Nephron (organoid): ENCODE measurements at regions not wholly inside any gene's neighbourhood (a gene's known extent, or its start where the extent isn't known, plus 50 kb on each side); places are given as distances from the start of the nearest gene placed in this dataset.

ENCODE experiments used
- H3K27ac Mint-ChIP-seq, 3 experiments: 2 replicates each; pipeline ENCODE4 v1.8.0; 2020; ENCODE audit warnings: mixed read lengths in 3 of 3, mild to moderate bottlenecking in 2 of 3, moderate library complexity in 1 of 3
- H3K27me3 Mint-ChIP-seq: 2 replicates; pipeline ENCODE4 v1.8.0; 2021; ENCODE audit warnings: low read depth, mild to moderate bottlenecking, moderate library complexity, mixed read lengths
- H3K36me3 Mint-ChIP-seq: 2 replicates; pipeline ENCODE4 v1.8.0; 2020; ENCODE audit warnings: low read depth, mixed read lengths
- H3K4me1 Mint-ChIP-seq: 2 replicates; pipeline ENCODE4 v1.8.0; 2020; ENCODE audit warnings: mixed read lengths
- H3K4me3 Mint-ChIP-seq, 3 experiments: 2 replicates each; pipeline ENCODE4 v1.8.0; 2020; ENCODE audit warnings: mild to moderate bottlenecking in 3 of 3, mixed read lengths in 3 of 3, moderate library complexity in 2 of 3
- H3K9me3 Mint-ChIP-seq: 2 replicates; pipeline ENCODE4 v1.8.0; 2020; ENCODE audit warnings: mixed read lengths
- TF ChIP-seq, protein P1 (sequence below), 3 experiments: fragments of 200-600 bp; sonication (generic); IDR thresholded peaks; one replicate each; pipeline ENCODE4 v1.5.0; 2021; ENCODE audit warnings: antibody characterized with exemption in 3 of 3; ENCODE audit not compliant: unreplicated experiment in 3 of 3

DNA sequence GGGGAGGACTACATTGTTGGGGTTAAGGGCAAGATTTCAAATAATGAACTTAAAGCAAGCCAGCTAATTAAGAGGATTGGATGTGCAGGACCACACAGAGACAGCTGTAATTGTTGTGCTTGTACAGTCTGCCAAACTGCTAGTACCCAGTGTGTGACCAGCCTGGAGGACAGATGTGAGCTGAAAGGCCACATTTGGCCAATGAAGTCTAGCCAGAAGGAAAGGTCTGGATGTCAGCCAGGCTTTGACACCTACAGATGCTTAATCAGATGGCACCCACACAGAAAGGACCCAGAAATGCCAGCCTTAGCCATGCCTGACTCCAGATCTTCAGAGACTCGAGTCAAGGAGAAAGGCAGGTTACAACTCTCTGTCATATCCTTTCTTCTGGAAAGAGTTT is 491.1 kb downstream of the KIF4B start:
- Mint-ChIP-seq H3K27me3 (peaks cover 12% of the 10 kb centered on the region), H3K4me3 (no peak overlapping the region), H3K9me3 (no peaks in the 10 kb centered on the region), H3K4me1 (no peaks in the 10 kb centered on the region), H3K27ac (no peak overlapping the region), H3K36me3 (no peaks in the 10 kb centered on the region)
- TF ChIP-seq, protein P1, sequence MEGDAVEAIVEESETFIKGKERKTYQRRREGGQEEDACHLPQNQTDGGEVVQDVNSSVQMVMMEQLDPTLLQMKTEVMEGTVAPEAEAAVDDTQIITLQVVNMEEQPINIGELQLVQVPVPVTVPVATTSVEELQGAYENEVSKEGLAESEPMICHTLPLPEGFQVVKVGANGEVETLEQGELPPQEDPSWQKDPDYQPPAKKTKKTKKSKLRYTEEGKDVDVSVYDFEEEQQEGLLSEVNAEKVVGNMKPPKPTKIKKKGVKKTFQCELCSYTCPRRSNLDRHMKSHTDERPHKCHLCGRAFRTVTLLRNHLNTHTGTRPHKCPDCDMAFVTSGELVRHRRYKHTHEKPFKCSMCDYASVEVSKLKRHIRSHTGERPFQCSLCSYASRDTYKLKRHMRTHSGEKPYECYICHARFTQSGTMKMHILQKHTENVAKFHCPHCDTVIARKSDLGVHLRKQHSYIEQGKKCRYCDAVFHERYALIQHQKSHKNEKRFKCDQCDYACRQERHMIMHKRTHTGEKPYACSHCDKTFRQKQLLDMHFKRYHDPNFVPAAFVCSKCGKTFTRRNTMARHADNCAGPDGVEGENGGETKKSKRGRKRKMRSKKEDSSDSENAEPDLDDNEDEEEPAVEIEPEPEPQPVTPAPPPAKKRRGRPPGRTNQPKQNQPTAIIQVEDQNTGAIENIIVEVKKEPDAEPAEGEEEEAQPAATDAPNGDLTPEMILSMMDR (IDR thresholded peaks at IDR 0.05; ENCODE audit: unreplicated experiment in 3 of 3) = no peak

DNA sequence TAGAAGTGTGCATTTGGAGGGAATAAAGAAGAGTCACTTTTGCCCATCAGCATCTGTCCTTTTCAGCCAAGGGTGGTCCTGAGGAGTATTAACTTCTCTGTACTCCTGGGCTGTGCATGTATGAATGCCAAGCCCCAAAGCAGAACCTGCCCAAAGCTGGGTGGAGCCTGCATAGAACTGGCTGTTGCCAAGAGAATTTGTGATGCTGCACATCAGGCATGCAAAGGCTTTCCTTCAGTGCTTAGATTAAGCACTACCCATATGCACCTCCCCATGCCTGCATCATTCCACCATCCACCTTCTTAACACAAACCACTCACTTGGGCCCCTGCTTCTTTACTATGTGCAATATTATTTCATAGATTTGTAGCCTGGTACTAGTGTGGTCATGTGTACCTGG is 493.8 kb downstream of the KIF4B start:
- Mint-ChIP-seq H3K27ac (no peak overlapping the region), H3K4me1 (no peaks in the 10 kb centered on the region), H3K4me3 (no peak overlapping the region), H3K27me3 (peaks cover 12% of the 10 kb centered on the region), H3K9me3 (no peaks in the 10 kb centered on the region), H3K36me3 (no peaks in the 10 kb centered on the region)
- TF ChIP-seq, protein P1 (IDR thresholded peaks at IDR 0.05; ENCODE audit: unreplicated experiment in 3 of 3) = no peak

DNA sequence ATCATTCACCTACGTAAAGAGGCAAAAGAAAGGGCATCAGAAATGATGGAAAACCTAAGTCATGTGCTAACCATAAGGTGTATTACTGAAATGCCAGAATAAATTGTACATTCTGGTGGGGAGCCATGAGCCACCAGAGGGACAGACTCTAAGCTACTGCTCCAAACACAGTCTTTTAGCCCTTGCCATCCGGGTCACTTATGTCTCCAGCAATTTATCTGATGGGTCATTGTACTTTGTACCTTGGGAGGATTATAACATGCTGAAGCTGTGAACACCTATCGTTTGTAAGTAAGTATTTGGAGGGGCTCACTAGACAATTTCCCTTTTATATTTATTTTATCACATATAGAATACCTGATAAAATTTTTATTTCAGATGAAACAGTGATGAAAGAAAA is 495.1 kb downstream of the KIF4B start:
- no peak overlapping the region for H3K27ac Mint-ChIP-seq
- H3K4me1 Mint-ChIP-seq = no peaks in the 10 kb centered on the region
- H3K27me3 Mint-ChIP-seq = peaks cover 12% of the 10 kb centered on the region
- H3K9me3 Mint-ChIP-seq = no peaks in the 10 kb centered on the region
- H3K36me3 Mint-ChIP-seq = no peaks in the 10 kb centered on the region
- no peak overlapping the region for H3K4me3 Mint-ChIP-seq
- TF ChIP-seq, protein P1 (IDR thresholded peaks at IDR 0.05; ENCODE audit: unreplicated experiment in 3 of 3) = no peak

DNA sequence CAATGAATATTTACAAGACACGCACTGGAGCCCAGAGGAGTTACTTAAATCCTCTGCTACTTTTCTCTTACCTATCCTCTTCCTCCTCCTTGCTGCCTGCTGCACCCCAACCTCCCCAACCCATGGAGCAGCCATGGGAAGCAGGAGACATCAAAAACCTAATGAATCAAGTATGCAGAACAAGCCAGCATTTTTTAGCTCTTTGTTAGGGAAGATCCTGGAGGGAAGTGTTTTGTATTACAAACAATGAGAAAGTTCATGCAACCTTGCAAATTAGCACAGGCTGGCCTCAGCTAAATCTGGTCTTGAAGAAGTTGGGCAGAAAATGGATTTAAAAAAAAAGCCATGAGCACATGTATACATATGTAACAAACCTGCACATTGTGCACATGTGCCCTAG is 498.8 kb downstream of the KIF4B start:
- no peaks in the 10 kb centered on the region for H3K9me3 Mint-ChIP-seq
- H3K36me3 Mint-ChIP-seq = no peaks in the 10 kb centered on the region
- no peaks in the 10 kb centered on the region for H3K4me1 Mint-ChIP-seq
- H3K4me3 Mint-ChIP-seq = no peak overlapping the region
- TF ChIP-seq, protein P1 (IDR thresholded peaks at IDR 0.05; ENCODE audit: unreplicated experiment in 3 of 3) = no peak
- no peaks in the 10 kb centered on the region for H3K27me3 Mint-ChIP-seq
- H3K27ac Mint-ChIP-seq = no peak overlapping the region

DNA sequence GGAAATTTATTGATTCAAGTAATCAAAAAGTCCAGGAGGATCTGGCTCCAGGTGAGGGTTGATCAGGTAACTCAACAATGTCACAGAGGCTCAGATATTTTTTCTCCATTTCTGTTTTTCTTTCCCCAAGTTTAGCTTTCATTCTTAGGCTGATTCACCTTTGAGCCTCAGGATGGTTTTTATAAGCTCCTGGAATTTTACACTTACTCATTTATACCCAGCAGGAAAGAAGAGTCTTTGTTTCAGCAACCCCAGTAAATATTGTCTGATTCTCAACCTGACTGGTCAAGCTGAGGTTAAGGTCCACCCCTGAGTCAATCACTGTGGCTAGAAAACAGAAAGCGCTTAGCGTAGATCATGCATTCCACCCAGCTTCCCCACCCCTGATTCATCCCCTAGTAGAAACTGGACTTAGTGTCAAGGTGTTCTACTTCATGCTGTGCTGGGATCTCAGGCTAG is 500.6 kb downstream of the KIF4B start:
- H3K27me3 Mint-ChIP-seq = no peaks in the 10 kb centered on the region
- no peak overlapping the region for H3K27ac Mint-ChIP-seq
- TF ChIP-seq, protein P1 (IDR thresholded peaks at IDR 0.05; ENCODE audit: unreplicated experiment in 3 of 3) = no peak
- H3K4me1 Mint-ChIP-seq = no peaks in the 10 kb centered on the region
- H3K4me3 Mint-ChIP-seq = no peak overlapping the region
- H3K9me3 Mint-ChIP-seq = peaks cover 4% of the 10 kb centered on the region
- no peaks in the 10 kb centered on the region for H3K36me3 Mint-ChIP-seq

DNA sequence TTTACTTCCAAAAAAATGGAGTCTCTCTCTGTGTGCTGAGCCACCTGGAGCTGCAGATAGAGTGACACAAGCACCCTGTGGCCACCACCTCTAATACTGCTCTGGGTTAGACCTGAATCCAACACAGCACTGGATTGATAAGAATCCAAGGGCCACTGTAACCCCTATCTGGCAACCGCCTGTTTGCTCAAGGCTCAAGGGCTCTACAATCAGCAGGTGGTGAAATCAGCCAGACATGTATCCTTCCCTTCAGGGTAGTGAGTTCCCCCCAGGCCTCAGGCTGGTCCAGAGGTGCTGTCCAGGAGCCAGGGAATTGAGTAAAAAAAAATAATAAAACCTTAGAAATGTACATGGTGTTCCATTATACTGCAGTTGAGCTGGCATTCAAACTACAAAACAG is 509.0 kb downstream of the KIF4B start:
- H3K4me1 Mint-ChIP-seq = no peaks in the 10 kb centered on the region
- no peaks in the 10 kb centered on the region for H3K27me3 Mint-ChIP-seq
- TF ChIP-seq, protein P1 (IDR thresholded peaks at IDR 0.05; ENCODE audit: unreplicated experiment in 3 of 3) = no peak
- no peaks in the 10 kb centered on the region for H3K36me3 Mint-ChIP-seq
- H3K9me3 Mint-ChIP-seq = peaks cover 13% of the 10 kb centered on the region
- no peak overlapping the region for H3K4me3 Mint-ChIP-seq
- H3K27ac Mint-ChIP-seq = no peak overlapping the region
